ENCODE measurements at regions not wholly inside any gene's neighbourhood (a gene's known extent, or its start where the extent isn't known, plus 50 kb on each side); places are given as distances from the start of the nearest gene placed in this dataset.

DNA sequence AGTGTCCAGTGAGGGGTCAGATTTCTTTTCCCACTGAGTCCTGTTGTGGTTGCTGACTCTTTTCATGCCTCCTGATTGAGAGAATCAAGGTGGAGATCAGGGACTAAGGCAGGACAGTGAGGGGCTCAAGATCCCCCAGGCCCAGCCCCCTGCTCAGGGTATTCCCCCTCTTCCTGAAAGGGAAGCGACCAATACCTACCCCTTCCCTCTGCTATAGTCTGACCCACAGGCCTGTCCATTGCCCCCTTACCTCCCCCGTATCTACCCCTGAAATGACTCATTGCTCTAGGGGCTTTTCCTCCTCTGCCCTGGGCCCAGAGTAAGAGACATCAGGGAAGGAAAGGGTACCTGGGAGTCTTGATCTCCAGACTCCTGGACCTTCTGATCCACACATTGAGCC, 1320.5 kb downstream of the UQCRFS1 start:
- no peaks in the 10 kb centered on the region for H3K27me3 ChIP-seq
- H3K27ac ChIP-seq, result no peak overlapping the region
- H3K4me1 ChIP-seq, result no peaks in the 10 kb centered on the region
- TF ChIP-seq, protein P1, sequence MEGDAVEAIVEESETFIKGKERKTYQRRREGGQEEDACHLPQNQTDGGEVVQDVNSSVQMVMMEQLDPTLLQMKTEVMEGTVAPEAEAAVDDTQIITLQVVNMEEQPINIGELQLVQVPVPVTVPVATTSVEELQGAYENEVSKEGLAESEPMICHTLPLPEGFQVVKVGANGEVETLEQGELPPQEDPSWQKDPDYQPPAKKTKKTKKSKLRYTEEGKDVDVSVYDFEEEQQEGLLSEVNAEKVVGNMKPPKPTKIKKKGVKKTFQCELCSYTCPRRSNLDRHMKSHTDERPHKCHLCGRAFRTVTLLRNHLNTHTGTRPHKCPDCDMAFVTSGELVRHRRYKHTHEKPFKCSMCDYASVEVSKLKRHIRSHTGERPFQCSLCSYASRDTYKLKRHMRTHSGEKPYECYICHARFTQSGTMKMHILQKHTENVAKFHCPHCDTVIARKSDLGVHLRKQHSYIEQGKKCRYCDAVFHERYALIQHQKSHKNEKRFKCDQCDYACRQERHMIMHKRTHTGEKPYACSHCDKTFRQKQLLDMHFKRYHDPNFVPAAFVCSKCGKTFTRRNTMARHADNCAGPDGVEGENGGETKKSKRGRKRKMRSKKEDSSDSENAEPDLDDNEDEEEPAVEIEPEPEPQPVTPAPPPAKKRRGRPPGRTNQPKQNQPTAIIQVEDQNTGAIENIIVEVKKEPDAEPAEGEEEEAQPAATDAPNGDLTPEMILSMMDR (IDR thresholded peaks at IDR 0.05), result no peak
- no peak for TF ChIP-seq POLR2A (IDR thresholded peaks at IDR 0.05)
- intact Hi-C loops (cut with DNase I), result no loop called here
- DNase-seq (no peak), ATAC-seq (no peak)
- H3K4me3 ChIP-seq, result no peak overlapping the region
- WGBS (ENCODE audit: insufficient coverage, low coverage, low lambda C conversion rate, missing lambda C conversion rate), result 64% methylated on average over 2 of the region's 2 CpGs
- no peaks in the 10 kb centered on the region for H3K36me3 ChIP-seq
- H3K9me3 ChIP-seq, result no peaks in the 10 kb centered on the region

DNA sequence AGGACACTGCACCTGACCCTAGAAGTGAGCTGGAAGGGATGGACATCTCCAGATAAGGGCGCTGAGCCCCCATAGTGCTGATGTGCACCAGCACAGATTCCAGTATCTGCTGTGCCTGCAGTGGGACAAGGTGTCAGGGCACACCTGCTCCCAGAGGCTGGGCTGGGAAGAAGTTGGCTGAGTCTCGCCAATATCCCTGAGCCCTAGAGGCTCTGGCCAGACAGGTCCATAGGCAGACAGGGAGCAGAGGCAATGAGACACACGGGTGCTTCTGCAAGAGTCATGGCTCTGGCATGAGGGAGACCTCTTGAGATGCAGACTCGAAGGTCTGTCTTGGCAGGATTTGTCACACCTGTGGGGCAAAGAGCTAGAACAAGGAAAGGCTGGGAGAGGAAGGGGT, 1321.5 kb downstream of the UQCRFS1 start:
- TF ChIP-seq POLR2A (IDR thresholded peaks at IDR 0.05), result no peak
- WGBS (ENCODE audit: insufficient coverage, low coverage, low lambda C conversion rate, missing lambda C conversion rate), result 20% methylated on average over 2 of the region's 4 CpGs
- no peak overlapping the region for H3K4me3 ChIP-seq
- H3K36me3 ChIP-seq, result no peaks in the 10 kb centered on the region
- no peaks in the 10 kb centered on the region for H3K9me3 ChIP-seq
- H3K4me1 ChIP-seq, result no peaks in the 10 kb centered on the region
- intact Hi-C loops (cut with DNase I), result no loop called here
- DNase-seq, result no peak
- ATAC-seq, result no peak
- no peaks in the 10 kb centered on the region for H3K27me3 ChIP-seq
- no peak overlapping the region for H3K27ac ChIP-seq

GRCh38 chr19:27890696-27891095, 1322.3 kb downstream of the UQCRFS1 start:
- TF ChIP-seq, protein P1 (IDR thresholded peaks at IDR 0.05), result no peak
- no peak for TF ChIP-seq POLR2A (IDR thresholded peaks at IDR 0.05)
- no peaks in the 10 kb centered on the region for H3K9me3 ChIP-seq
- no peaks in the 10 kb centered on the region for H3K36me3 ChIP-seq
- DNase-seq, result no peak
- intact Hi-C loops (cut with DNase I), result no loop called here
- H3K27ac ChIP-seq, result no peak overlapping the region
- no peaks in the 10 kb centered on the region for H3K4me1 ChIP-seq
- no peaks in the 10 kb centered on the region for H3K27me3 ChIP-seq
- 19% methylated on average over 3 of the region's 5 CpGs for WGBS (ENCODE audit: insufficient coverage, low coverage, low lambda C conversion rate, missing lambda C conversion rate)
- H3K4me3 ChIP-seq, result no peak overlapping the region
- no peak for ATAC-seq

DNA sequence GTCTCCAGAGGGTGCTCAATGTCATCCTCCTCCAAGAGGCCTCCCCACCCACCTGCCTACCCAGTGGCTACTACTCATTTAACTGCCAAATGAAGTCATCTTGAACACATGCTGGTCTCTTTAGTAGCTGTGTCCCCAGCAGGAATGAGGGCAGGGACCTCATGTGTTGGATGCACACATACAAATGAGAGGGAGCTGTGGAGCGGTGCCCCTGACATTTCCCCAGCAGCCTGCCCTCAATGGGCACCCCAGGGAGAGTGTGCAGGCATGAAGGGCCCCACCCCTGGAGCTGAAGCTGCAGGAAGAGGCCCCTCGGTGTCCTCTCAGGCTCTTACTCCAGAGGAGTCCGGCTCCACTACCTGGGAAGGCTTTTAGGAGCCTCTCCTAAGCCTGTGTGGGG, 1322.7 kb downstream of the UQCRFS1 start:
- H3K27ac ChIP-seq, result no peak overlapping the region
- no peak for ATAC-seq
- intact Hi-C loops (cut with DNase I), result no loop called here
- H3K36me3 ChIP-seq, result no peaks in the 10 kb centered on the region
- TF ChIP-seq POLR2A (IDR thresholded peaks at IDR 0.05), result no peak
- TF ChIP-seq, protein P1 (IDR thresholded peaks at IDR 0.05), result no peak
- H3K4me1 ChIP-seq, result no peaks in the 10 kb centered on the region
- DNase-seq, result no peak
- WGBS (ENCODE audit: insufficient coverage, low coverage, low lambda C conversion rate, missing lambda C conversion rate), result 18% methylated on average over 2 of the region's 3 CpGs
- H3K27me3 ChIP-seq, result no peaks in the 10 kb centered on the region
- no peaks in the 10 kb centered on the region for H3K9me3 ChIP-seq
- no peak overlapping the region for H3K4me3 ChIP-seq

DNA sequence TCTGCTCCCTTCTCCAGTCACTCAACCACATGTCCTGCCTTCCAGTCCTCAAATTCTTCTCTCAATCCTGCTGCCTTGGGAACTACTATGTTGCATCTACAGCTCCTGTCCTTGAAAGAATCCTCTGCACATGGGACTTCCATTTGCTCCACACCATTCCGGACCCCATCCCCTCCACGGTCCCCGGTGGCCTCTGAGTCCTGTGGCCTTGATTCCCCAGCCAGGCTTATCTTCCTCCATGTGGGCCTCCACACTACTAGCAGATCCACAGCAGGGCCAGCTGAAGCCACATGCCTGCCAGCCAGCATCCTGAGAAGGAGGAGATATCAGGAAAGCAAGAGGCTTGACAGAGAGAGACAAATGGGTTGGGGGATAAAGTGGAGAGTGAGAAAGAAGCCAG, 1323.8 kb downstream of the UQCRFS1 start:
- no peaks in the 10 kb centered on the region for H3K9me3 ChIP-seq
- ATAC-seq (no peak), DNase-seq (no peak)
- WGBS (ENCODE audit: insufficient coverage, low coverage, low lambda C conversion rate, missing lambda C conversion rate), result 87% methylated on average over 3 of the region's 3 CpGs
- no peak overlapping the region for H3K4me3 ChIP-seq
- H3K27ac ChIP-seq, result no peak overlapping the region
- no peaks in the 10 kb centered on the region for H3K27me3 ChIP-seq
- H3K4me1 ChIP-seq, result no peaks in the 10 kb centered on the region
- no peaks in the 10 kb centered on the region for H3K36me3 ChIP-seq
- intact Hi-C loops (cut with DNase I), result no loop called here
- TF ChIP-seq, protein P1 (IDR thresholded peaks at IDR 0.05), result no peak
- no peak for TF ChIP-seq POLR2A (IDR thresholded peaks at IDR 0.05)
